M059J (cell line): ENCODE measurements at regions not wholly inside any gene's neighbourhood (a gene's known extent, or its start where the extent isn't known, plus 50 kb on each side); places are given as distances from the start of the nearest gene placed in this dataset.

Experiments used
- DNase-seq: peaks from one replicate; pipeline ENCODE4 v3.0.0-alpha.2; 2012; ENCODE audit warnings: low read depth

DNA sequence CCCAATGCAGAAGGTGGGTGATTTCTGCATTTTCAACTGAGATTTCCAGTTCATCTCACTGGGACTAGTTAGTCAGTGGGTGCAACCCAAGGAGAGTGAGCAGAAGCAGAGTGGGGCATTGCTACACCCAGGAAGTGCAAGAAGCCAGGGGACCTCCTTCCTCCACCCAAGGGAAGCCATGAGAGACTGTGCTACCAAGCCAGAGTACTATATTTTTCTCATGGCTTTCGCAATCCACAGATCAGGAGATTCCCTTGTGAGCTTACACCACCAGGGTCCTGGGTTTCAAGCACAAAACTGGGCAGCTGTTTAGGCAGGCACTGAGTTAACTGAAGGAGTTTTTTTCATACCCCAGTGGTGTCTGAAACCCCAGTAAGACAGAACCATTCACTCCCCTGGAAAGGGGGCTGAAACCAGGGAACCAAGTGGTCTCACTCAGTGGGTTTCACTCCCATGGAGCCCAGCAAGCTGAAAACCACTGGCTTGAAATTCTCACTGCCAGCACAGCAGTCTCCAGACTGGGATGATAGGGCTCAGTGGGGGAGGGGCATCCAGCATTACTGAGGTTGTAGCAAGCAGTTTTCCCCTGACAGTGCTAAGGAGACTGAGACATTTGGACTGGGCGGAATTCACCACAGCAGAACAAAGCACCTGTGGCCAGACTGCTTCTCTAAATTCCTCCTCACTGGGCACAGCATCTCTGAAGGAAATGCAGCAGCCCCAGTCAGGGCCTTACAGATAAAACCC, 903.4 kb downstream of the TECRL start:
- DNase-seq, result no peak

DNA sequence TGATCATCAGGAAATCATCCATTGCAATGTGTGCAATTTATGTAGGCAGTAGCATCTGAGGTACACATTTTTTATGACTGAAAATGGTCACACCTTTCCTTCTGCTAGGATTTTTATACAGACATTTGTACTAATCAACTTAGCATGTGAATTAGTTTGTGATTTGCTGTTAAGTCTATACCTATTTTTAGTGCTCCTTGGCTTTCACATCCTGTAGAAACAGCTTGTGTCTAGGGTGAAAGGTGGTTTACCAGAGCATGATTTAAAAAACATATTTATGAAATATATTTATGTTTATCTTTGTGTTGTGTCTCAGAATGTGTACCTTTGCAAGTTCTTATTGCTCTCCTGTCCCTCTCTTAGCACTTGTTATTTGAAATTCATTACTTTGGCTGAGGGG, 916.0 kb downstream of the TECRL start:
- no peak for DNase-seq

DNA sequence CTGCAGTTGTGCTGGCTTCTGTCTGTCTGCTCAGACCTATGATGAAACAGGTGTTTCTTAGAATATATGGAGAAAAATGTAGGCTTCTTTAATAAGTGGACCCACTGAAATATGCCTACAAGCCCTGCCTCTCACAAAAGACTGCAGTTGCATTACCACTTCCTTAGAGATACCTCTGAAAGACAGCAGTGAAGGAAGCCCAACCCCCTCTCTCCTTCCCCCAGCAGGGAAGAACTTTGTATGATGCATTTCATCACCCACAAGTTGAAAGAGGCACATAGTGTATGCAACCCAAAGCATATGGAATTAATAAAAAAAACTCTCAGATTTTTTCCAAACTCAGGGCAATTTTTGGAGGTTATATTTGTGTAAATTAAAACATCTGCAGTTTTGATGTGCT, 916.7 kb downstream of the TECRL start:
- no peak for DNase-seq

DNA sequence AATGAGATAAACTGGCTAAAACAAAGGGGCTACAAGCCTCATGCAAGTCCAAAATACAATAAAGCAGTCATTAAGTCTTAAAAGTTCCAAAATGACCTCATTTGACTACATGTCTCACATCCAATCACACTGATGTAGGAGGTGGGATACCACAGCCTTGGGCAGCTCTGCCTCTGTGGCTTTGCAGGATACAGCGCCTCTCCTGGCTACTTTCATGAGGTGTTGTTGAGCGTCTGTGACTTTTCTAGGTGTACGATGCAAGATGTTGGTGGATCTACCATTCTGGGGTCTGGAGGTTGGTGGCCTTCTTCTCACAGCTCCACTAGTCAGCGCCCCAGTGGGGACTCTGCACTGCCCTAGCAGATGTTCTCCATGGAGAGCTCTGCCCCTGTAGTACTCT, 944.9 kb downstream of the TECRL start:
- no peak for DNase-seq

DNA sequence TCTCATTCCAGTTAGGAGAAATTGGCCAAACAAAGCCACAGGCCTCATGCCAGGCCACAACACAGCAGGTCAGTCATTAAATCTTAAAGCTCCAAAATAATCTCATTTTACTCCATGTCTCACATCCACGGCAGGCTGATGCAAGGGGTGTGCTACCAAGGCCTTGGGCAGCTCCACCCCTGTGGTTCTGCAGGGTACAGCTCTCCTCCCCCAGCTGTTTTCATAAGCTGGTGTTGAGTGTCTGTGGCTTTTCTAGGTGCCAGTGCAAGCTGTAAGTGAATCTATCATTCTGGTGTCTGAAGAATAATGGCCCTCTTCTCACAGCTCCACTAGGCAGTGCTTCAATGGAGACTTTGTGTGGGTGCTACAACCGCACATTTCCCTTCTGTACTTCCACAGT, 949.2 kb downstream of the TECRL start:
- no peak for DNase-seq

DNA sequence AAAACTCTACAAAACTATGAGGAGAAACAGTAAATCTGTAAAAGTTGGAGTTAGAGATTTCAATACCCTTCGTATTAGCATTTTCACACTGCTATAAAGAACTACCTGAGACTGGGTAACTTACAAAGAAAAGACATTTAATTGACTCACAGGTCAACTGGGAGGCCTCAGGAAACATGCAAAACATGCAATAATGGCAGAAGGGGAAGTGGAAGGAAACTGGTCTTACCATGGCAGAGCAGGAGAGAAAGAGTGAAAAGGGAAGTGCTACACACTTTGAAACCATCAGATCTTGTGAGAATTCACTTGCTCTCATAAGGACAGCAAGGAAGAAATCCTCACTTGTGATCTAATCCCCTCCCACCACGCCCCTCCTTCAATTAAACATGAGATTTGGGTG, 949.9 kb downstream of the TECRL start:
- no peak for DNase-seq

DNA sequence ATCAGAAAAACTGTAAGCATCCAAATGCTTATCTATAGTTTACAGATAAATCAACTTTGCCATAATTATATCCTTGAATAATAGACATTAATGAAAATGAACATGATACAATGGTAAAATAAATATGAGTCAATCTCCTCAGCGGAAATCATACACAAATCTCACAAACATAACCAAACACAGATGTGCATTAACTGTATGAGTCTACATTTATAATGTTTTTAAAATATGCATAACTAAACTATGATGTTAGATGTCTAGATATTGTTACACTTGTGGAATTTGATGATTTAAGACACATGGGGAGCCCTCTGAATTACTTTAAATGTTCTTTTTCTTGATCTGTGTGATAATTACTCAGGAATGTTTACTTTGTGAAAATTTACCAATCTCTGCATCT, 951.2 kb downstream of the TECRL start:
- DNase-seq, result no peak

DNA sequence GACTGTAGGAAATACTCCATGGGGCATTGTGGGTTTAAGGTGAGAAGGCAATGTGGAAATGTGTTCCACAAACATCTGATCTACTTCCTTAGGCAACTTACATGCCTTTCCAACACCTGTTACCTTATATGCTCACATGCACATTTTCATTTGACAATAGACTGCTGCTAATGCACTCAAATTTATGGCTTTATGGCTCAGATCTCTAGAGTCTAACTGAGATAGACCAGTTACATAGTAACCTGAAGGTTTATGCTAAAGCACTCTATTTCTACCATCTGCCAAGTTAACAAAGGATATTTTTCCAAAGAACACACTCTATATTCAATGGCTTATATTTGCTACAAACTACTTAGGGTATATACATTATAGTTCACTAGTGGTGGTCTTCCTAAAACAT, 969.0 kb downstream of the TECRL start:
- DNase-seq, result no peak

DNA sequence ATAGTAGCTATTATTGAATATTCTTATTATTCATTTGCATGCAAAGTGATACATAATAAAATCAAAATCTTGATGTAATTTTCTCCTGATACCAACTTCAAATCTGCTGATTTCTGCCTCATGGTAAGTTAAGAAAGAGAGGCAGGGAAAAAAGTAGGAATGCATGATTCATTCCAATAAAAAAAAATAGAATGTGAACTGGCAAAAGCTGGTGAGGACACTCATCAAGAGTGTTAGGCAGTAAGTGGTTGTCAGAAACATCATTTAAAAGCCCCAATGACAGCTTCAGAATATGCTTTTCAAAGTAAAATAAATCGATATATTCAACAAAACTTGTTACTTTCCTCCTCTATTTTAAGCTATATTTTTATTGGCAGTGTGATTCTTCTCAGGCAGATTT, 979.1 kb downstream of the TECRL start:
- no peak for DNase-seq

DNA sequence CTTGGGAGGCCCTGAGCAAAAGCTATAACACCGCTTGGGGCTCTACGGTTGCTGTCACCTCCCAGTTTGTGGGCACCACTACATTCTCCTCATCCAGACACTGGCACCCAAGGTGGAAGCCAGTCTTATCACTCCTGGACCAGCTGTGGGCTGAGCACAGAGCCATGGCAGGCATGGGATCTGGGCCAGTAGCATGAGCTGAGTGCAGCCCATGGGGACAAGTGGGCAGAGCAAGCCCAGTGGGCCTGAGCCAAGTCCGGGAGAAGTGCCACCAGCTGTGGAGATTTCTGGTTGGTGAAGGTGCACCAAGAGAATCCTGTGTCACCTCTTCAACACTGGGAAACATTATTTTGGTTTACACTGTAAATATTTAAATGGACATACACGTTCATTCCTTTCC, 1013.0 kb downstream of the TECRL start:
- DNase-seq, result no peak

DNA sequence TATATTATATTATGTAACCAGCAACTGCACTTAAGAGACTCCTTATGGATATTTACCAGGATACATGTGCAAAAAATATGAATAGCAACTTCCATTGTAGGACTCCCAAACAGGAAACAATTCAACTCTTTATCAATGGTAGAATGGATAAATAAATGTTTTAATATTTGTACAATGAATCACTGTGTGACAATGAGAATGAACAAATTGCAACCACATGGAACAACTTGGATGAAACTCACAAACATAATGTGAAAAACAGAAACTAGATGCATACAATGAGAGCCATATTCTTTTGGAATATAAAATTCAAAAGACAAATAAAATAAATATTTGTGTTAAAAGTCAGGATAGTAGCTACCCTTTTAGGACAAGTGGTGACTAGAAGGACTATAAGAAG, 1015.7 kb downstream of the TECRL start:
- DNase-seq, result no peak

DNA sequence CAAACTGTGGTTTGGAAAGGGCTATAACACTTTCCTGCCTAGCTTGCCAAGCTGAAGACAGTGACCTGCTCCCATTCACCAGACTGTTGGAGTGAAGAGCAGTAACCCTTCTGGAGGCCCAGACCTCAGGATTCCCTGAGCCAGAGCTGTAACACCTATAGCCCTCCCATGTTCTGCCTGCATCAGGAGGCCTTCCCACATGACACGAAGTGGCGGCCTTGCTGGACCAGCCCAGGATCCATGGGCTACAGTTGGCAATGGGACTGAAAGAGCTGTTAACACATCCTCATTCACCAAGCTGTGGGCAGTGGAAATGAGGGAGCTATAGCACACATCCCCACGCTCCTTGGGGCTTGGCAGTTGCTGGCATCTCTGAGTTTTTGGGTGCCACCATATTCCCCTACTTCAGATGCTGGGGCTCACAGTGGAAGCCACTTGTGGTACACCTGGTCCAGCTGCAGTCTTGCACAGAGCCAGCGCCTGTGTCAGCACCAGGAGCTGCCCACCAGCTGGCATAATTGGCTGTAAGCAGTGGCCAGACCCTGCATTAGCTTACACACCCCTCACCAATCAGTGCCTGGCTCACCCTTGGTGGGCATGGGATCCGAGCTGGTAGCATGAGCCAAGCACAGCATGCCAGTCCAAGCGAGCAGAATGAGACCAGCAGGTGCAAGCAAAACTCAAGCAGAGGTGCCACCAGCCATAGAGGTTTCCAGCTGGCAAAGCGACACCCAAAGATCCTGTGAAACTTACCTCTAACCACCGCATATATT, 1029.3 kb downstream of the TECRL start:
- DNase-seq, result no peak

DNA sequence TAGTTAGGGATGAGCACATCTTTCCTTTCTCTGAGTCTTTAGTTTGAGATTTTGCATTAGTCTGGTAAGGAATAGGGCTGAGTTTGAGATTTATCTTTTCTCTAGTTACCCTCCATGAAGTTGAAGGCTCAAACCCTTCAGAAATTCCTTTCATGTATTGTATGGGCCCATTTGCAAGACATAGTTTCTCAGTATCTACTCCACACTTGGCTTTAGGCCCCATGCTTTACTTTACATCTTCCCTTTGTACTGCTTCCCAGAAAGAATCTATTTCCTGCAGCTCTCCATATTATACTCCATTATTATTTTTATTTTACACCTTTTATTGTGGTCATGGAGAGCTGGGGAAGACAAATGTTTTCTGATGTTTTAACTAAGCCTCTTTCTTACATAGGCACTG, 1038.2 kb downstream of the TECRL start:
- DNase-seq, result no peak

DNA sequence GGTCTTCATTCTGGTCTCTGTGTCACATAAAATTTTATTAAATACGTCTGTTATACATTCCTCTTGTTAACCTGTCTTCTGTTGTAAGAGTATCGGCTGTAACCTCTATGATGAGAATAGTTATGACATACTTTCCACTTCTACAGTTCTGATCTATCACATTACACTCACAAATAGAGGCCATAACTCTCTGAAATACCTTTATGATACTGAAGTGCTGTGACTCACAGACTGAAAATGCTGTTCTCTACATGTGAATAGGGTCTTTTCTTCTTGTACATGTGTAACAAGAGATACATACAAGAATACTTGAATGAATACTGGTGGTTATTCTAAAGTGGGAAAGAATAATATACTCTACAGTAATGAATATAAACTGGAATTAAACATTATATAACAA, 1047.6 kb downstream of the TECRL start:
- DNase-seq, result no peak

DNA sequence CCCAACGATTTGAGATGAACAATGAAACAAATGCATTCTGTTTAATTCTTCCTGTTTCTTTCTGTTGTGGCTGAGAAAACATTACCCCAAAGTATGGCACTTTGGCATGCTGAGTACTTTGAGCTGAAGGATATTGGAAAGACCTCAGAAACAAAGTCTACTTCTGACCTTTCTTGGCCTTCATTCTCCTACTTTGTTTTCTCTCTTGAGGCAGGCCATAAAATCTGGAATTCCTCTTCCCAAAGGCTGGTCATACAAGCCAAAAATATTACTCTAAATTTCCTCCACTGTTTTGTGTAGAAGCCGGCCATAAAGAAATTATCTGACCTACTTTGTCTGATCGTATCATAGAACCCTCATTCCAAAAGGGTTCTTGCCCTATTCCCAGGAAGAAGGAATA, 1048.2 kb downstream of the TECRL start:
- no peak for DNase-seq

DNA sequence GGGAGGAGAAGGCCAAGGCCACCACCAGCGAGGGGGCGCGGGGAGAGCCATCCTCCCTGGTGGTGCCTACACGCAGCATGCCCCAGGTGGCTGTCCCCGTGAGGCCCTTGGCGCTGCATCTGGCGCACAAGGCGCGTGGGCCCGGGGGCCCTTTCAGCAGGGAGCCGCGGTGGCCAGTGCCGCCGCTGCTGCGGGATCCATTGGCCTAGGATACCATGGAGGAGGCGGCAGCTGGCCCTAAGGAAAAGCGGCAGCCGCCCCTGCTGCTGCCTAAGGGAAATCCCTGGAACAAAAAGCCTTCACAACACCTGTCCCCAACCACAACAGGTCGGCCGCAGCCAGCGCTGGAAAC, 1059.6 kb downstream of the TECRL start:
- DNase-seq, result no peak

DNA sequence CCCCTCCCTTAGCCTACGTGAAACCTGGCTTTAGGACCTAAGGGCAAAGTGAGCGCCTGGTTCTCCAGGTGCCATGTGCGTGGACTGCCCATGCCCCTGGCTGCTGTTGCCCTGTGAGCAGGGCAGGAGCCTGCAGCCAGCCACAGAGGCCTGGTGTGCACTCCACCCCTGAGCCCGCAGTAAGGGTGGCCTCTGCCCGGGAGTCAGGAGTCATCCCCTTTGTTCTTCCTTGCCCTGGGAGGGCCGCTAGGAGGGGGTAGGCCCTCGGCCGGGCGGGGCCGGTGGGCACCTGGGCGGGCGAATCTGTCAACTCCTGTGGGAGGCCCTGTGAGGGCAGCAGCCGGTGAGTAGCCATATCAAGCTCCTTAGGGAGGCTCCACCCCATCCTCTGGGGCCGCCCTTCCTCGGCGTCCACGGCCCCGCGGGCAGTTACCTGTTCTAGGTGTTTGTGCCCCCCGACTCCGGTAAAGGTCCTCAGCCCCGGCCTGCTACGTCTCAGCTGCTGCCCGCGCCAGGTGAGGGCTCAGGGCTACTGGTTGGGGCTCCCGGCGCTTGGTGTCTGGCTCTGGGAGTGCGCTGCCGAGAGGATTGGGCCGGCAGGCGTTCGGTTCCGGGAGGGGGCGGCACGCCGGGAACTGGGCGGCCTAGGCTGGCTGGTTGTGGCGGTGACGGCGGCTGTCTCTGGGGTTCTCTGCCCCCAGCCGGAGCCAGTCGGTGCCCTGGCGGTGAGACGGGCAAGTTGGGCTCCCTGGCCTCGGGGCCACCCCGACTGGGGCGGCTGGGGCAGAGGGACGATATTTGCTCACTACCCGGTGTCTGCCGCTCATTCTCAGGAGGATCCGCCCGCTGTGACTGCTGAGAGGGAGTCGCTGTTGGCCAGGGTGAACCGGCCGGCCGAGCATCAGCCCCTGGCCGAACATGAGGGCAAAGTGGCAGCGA, 1060.2 kb downstream of the TECRL start:
- DNase-seq, result no peak

DNA sequence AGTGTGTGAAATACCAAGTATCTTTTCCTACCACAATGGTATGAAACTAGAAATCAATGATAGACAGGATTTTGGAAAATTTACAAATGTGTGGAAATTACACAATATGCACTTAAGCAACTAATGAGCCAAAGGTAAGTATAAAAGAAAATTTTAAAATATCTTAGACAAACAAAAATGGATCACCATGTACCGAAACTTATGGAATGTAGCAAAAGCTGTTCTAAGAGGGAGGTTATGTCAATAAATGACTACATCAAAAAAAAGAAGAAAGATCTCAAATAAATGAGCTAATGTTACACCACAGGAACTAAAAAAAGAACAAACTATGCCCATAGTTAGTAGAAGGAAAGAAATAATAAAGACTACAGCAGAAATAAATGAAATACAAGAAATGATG, 1084.1 kb downstream of the TECRL start:
- DNase-seq, result no peak

DNA sequence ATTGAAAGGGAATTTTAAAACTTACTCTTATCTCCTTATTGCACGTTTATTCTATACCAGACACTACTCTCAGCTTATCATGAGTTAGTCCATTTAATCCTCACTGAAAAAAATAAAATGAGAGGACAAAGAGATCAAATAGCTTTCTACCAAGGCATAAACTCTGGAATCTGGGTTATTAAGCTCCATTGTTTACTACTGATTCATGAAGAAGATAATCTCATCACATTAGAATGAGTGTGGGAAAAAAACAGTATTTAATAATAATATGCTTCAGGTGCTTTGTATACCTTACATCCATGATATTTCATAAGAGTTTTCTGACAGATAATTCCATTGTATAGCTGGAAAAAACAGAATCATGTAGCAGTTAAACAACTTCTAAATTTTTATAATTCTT, 1092.6 kb downstream of the TECRL start:
- no peak for DNase-seq

DNA sequence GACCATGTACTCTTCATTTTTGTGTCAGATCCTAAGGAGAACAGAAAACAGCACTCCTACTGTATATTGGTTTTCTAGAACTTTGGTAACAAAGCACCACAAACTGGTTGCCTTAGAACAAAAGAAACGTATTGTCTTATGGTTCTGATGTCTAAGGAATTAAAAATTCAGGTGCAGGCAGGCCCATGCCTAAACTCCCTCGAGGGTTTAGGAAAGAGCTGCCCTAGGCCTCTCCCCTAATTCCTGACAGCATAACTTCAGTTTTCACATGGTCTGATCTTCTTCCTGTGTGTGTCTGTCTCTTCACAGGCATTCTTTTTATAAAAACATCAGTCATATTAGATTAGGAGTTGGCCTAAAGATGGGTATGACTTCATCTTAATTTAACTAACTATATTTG, 1093.6 kb downstream of the TECRL start:
- no peak for DNase-seq

DNA sequence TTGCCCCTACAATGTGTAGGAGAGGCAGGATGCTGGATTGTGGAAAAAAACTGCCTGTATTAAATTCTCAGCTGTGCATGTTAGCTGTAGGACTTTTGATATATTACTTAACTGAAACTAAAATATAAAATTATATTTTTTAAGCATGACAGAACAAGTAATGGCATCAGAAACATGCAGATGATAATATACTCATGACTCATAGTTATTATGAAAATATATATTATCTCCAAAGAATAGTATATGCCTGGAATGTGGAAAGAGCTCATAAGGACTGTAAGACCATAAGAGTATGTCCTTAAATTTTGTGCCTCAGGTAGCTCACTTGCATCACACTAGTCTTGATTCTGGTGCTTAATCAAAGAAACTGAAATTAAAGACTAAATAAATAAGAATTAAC, 1100.6 kb downstream of the TECRL start:
- DNase-seq, result no peak

DNA sequence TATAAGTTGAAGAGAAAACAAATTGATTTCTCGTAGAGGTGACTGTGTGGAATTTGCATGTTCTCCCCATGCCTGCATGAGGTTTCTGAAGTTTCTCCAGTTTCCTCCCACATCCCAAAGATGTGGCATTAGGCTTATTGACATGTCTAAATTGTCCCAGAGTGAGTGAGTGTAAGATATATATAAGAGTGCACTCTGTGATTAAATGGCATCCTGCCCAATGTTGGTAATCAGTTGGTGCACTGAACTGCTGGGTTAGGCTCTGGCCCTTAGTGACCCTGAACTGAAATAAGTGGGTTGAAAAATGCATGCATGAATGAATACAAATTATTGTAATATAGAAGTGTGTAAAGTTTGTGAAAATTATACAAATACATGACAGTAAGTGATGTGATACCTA, 1106.5 kb downstream of the TECRL start:
- no peak for DNase-seq

DNA sequence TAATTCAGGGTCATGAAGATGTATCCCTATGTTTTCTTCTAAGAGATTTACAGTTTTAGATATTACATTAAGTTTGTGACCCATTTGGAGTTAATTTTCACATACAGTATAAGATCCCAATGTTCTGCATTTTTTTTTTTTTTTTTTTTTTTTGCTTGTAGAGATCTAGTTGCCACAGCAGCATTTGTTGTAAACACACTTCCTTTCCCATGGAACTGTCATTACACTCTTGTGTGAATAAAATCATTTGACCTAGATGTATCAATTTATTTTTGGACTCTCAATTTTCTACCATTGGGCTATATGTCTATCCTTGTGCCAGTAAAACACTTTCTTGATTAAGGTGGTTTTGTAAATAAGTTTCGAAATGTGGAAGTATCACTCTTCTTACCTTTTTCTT, 1107.2 kb downstream of the TECRL start:
- no peak for DNase-seq
